Natural killer cell (primary cell): ENCODE measurements at regions not wholly inside any gene's neighbourhood (a gene's known extent, or its start where the extent isn't known, plus 50 kb on each side); places are given as distances from the start of the nearest gene placed in this dataset.

ENCODE experiments used
- ATAC-seq, 3 donors: fragments of 150-1000 bp in 2 of 3; fragments of 200-7000 bp in 1 of 3; cut with Tn5 transposase; 1 replicate in 1 of 3; 2 replicates in 2 of 3; pipeline ENCODE4 v1.10.0; 2021; ENCODE audit warnings: mild to moderate bottlenecking in 2 of 3, moderate library complexity in 2 of 3
- DNase-seq, 2 donors: peaks; one replicate each; pipeline versions ENCODE4 v3.0.0 to v3.0.0-alpha.2; 2013 to 2021; ENCODE audit warnings: mixed read lengths in 1 of 2
- H3K27ac ChIP-seq: one replicate; pipeline ENCODE4 v1.5.1; 2013; ENCODE audit warnings: mild to moderate bottlenecking, low read length
- H3K27me3 ChIP-seq: one replicate; pipeline ENCODE4 v1.6.1; 2013; ENCODE audit warnings: low read length; ENCODE audit not compliant: control insufficient read depth, insufficient read depth
- H3K36me3 ChIP-seq: one replicate; pipeline ENCODE4 v1.6.1; 2013; ENCODE audit warnings: low read length; ENCODE audit not compliant: control insufficient read depth, insufficient read depth
- H3K4me1 ChIP-seq: one replicate; pipeline ENCODE4 v1.6.1; 2013; ENCODE audit warnings: low read length; ENCODE audit not compliant: control insufficient read depth, insufficient read depth
- H3K4me3 ChIP-seq: one replicate; pipeline ENCODE4 v1.5.1; 2013; ENCODE audit warnings: low read length
- H3K9me3 ChIP-seq: one replicate; pipeline ENCODE4 v1.6.1; 2013; ENCODE audit warnings: low read length; ENCODE audit not compliant: control insufficient read depth, insufficient read depth
- H3K27ac Mint-ChIP-seq, 2 donors: one replicate each; pipeline ENCODE4 v1.8.0; 2022; ENCODE audit warnings: mild to moderate bottlenecking in 2 of 2, mixed read lengths in 2 of 2, moderate library complexity in 1 of 2
- H3K27me3 Mint-ChIP-seq, 2 donors: one replicate each; pipeline ENCODE4 v1.8.0; 2022; ENCODE audit warnings: low read depth in 2 of 2, mixed read lengths in 2 of 2
- H3K36me3 Mint-ChIP-seq: one replicate; pipeline ENCODE4 v1.8.0; 2022; ENCODE audit warnings: mixed read lengths
- H3K4me1 Mint-ChIP-seq, 2 donors: one replicate each; pipeline ENCODE4 v1.8.0; 2022; ENCODE audit warnings: mixed read lengths in 2 of 2
- H3K4me3 Mint-ChIP-seq: one replicate; pipeline ENCODE4 v1.8.0; 2022; ENCODE audit warnings: mild to moderate bottlenecking, moderate library complexity, mixed read lengths
- H3K9me3 Mint-ChIP-seq, 2 donors: one replicate each; pipeline ENCODE4 v1.8.0; 2022; ENCODE audit warnings: mixed read lengths in 2 of 2
- WGBS: methylation state at CpG from one replicate; pipeline ENCODE4 v1.1.7; 2013; ENCODE audit warnings: missing lambda C conversion rate; ENCODE audit not compliant: insufficient coverage; 5-methylcytosine and 5-hydroxymethylcytosine counted together
- intact Hi-C: fragments of 100-400 bp; cut with micrococcal nuclease; formaldehyde crosslinking; loops from one replicate; pipeline ENCODE4 v1.14.2; 2022
- TF ChIP-seq, protein P1 (sequence below): fragments of 200-600 bp; IDR thresholded peaks from one replicate; pipeline ENCODE4 v1.8.0; 2022; ENCODE audit warnings: antibody characterized with exemption

DNA sequence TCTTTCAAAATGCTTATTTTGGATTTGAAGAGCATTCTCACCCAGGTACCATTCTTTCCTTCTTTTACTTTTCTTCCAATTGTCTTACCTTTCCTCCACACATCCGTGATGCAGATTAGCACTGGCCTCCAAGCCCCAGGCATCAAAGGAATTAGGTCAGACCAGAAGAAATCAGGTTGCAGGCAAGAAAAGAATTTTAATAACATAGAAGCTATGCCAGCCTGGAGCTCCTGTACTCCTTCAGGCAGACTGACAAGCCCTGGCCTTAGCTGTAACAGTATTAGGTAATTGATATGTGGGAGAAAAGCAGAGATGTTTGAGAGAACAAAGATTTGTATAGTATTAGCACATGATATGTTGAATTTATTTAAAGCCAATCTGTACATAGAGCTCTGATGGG is 390.4 kb upstream of the ADGRL2 start:
- no peaks in the 10 kb centered on the region for H3K4me1 ChIP-seq
- Mint-ChIP-seq H3K27me3 (no peaks in the 10 kb centered on the region), H3K4me1 (no peaks in the 10 kb centered on the region), H3K27ac (no peak overlapping the region), H3K4me3 (no peak overlapping the region), H3K9me3 (peaks cover 4 to 10% of the 10 kb centered on the region in 2 donors), H3K36me3 (no peaks in the 10 kb centered on the region)
- no peaks in the 10 kb centered on the region for H3K27me3 ChIP-seq
- H3K27ac ChIP-seq, result no peak overlapping the region
- TF ChIP-seq, protein P1, sequence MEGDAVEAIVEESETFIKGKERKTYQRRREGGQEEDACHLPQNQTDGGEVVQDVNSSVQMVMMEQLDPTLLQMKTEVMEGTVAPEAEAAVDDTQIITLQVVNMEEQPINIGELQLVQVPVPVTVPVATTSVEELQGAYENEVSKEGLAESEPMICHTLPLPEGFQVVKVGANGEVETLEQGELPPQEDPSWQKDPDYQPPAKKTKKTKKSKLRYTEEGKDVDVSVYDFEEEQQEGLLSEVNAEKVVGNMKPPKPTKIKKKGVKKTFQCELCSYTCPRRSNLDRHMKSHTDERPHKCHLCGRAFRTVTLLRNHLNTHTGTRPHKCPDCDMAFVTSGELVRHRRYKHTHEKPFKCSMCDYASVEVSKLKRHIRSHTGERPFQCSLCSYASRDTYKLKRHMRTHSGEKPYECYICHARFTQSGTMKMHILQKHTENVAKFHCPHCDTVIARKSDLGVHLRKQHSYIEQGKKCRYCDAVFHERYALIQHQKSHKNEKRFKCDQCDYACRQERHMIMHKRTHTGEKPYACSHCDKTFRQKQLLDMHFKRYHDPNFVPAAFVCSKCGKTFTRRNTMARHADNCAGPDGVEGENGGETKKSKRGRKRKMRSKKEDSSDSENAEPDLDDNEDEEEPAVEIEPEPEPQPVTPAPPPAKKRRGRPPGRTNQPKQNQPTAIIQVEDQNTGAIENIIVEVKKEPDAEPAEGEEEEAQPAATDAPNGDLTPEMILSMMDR, result no peak
- no peaks in the 10 kb centered on the region for H3K36me3 ChIP-seq
- intact Hi-C loops, result no loop called here
- WGBS, result 86% methylated on average over 1 of the region's 1 CpG
- DNase-seq, result no peak
- no peak overlapping the region for H3K4me3 ChIP-seq
- no peak for ATAC-seq
- no peaks in the 10 kb centered on the region for H3K9me3 ChIP-seq

- no peak for ATAC-seq
- no peak overlapping the region for H3K27ac Mint-ChIP-seq
- Histone ChIP-seq H3K4me3 (no peak overlapping the region), H3K4me1 (no peaks in the 10 kb centered on the region), H3K27me3 (no peaks in the 10 kb centered on the region), H3K27ac (no peak overlapping the region), H3K9me3 (no peaks in the 10 kb centered on the region), H3K36me3 (no peaks in the 10 kb centered on the region)
- no peak overlapping the region for H3K4me3 Mint-ChIP-seq
- no peak for DNase-seq
- no peaks in the 10 kb centered on the region for H3K36me3 Mint-ChIP-seq
- intact Hi-C loops, result no loop called here
- TF ChIP-seq, protein P1, result no peak
- 75% methylated on average over 2 of the region's 3 CpGs for whole genome bisulfite sequencing
- no peaks in the 10 kb centered on the region for H3K4me1 Mint-ChIP-seq
- no peaks in the 10 kb centered on the region for H3K27me3 Mint-ChIP-seq
- peaks cover 4 to 8% of the 10 kb centered on the region in 2 donors for H3K9me3 Mint-ChIP-seq
Measured at GRCh38 chr1:81409780-81410274, 390.9 kb upstream of the ADGRL2 start.

DNA sequence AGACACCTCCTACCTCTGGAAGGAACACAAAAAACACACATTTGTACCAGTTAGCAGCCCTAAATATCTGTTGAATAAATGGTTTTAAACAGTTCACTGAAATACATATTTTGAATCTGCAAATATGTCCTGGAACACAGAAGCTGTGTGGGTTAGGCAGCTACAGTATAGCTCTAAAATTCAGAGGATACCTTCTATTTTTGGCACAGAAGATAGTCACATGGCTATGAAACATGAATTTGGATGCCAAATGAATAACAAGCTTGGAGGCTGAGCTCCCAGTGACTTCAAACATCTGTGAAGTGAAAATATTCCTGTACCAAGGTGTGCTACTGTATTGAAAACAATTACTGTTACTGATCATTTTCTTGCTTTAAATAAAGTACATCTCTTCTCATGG is 391.5 kb upstream of the ADGRL2 start:
- peaks cover 6 to 11% of the 10 kb centered on the region in 2 donors for H3K9me3 Mint-ChIP-seq
- H3K4me1 Mint-ChIP-seq, result no peaks in the 10 kb centered on the region
- no peak for DNase-seq
- Histone ChIP-seq H3K4me3 (no peak overlapping the region), H3K36me3 (no peaks in the 10 kb centered on the region), H3K9me3 (no peaks in the 10 kb centered on the region), H3K4me1 (no peaks in the 10 kb centered on the region), H3K27me3 (no peaks in the 10 kb centered on the region), H3K27ac (no peak overlapping the region)
- no peak for ATAC-seq
- no peak overlapping the region for H3K4me3 Mint-ChIP-seq
- no peaks in the 10 kb centered on the region for H3K36me3 Mint-ChIP-seq
- no peaks in the 10 kb centered on the region for H3K27me3 Mint-ChIP-seq
- no peak overlapping the region for H3K27ac Mint-ChIP-seq
- TF ChIP-seq, protein P1, result no peak
- intact Hi-C loops, result no loop called here

DNA sequence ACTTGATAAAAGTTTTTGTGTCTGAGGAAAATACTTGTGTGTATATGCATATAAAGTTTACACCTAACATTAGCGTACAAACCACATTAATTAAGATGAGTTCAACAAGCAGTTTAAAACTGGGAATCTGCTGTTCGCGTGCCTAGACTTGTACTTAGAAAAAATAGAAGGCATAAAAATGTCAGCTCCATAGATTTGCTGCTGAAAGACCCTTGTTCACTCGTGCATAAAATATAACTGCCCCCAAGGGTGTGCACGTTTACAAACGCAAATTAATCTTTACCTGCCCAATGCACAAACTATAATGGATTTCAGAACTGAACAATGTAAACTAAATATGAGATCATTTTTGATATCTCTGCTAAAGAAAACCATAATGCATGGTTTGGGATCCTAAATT is 392.3 kb upstream of the ADGRL2 start:
- TF ChIP-seq, protein P1, result no peak
- Mint-ChIP-seq H3K27me3 (no peaks in the 10 kb centered on the region), H3K9me3 (peaks cover 6 to 11% of the 10 kb centered on the region in 2 donors), H3K27ac (no peak overlapping the region), H3K4me1 (no peaks in the 10 kb centered on the region), H3K36me3 (no peaks in the 10 kb centered on the region), H3K4me3 (no peak overlapping the region)
- Histone ChIP-seq H3K4me1 (no peaks in the 10 kb centered on the region), H3K27me3 (no peaks in the 10 kb centered on the region), H3K27ac (no peak overlapping the region), H3K9me3 (no peaks in the 10 kb centered on the region), H3K4me3 (no peak overlapping the region), H3K36me3 (no peaks in the 10 kb centered on the region)
- intact Hi-C loops, result no loop called here
- no peak for DNase-seq
- 83% methylated on average over 4 of the region's 6 CpGs for WGBS
- no peak for ATAC-seq
